ENCODE measurements at regions not wholly inside any gene's neighbourhood (a gene's known extent, or its start where the extent isn't known, plus 50 kb on each side); places are given as distances from the start of the nearest gene placed in this dataset.

DNA sequence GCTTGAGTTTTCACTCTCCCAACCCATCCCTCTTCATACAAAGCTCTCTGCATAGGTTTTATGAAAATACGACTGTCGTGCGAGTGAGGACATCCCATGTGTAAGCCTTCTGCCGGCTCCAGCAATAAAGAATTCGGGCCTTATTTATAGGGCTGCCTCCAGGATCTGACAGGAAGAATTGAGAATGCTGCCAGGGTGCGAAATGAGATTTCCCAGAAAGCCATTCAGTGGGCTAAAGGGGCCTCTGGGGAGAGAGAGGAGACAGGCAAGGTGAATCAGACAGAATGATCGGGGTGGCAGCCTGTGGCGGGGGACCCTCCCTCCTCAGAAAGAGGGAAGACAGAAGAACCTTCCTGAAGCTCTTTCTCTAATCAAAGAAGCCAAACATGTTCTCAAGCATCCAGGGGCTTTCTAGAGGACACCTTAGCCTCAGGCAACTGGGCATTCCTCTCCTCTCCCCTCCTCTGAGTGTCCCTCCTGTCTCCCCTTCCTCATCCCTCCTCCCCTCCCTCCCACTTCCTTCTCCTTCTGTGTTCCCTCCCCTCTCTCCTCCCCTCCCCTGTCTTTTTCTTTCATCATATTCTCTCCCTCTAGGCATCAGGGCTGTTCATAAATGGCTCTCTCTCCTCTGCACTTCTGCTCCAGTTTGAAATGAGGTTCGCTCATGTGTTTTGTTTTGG lies 410.9 kb downstream of the TYW1 start:
- H3K4me3 ChIP-seq (ENCODE audit: low read length), result no peak overlapping the region
- no peak overlapping the region for H2AFZ ChIP-seq (ENCODE audit: low read depth, low read length)
- H3K4me1 ChIP-seq (ENCODE audit: low read length), result no peaks in the 10 kb centered on the region
- no peaks in the 10 kb centered on the region for H3K9me3 ChIP-seq (ENCODE audit: insufficient read depth, low read length)
- H3K27ac ChIP-seq (ENCODE audit: low read length), result no peak overlapping the region
- H4K20me1 ChIP-seq (ENCODE audit: insufficient read depth, low read length), result no peaks in the 10 kb centered on the region
- H3K36me3 ChIP-seq (replicated peaks; ENCODE audit: low read depth, low read length), result no peaks in the 10 kb centered on the region
- TF ChIP-seq, protein P1, sequence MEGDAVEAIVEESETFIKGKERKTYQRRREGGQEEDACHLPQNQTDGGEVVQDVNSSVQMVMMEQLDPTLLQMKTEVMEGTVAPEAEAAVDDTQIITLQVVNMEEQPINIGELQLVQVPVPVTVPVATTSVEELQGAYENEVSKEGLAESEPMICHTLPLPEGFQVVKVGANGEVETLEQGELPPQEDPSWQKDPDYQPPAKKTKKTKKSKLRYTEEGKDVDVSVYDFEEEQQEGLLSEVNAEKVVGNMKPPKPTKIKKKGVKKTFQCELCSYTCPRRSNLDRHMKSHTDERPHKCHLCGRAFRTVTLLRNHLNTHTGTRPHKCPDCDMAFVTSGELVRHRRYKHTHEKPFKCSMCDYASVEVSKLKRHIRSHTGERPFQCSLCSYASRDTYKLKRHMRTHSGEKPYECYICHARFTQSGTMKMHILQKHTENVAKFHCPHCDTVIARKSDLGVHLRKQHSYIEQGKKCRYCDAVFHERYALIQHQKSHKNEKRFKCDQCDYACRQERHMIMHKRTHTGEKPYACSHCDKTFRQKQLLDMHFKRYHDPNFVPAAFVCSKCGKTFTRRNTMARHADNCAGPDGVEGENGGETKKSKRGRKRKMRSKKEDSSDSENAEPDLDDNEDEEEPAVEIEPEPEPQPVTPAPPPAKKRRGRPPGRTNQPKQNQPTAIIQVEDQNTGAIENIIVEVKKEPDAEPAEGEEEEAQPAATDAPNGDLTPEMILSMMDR (IDR thresholded peaks at IDR 0.05; ENCODE audit: low read depth, low read length), result no peak
- TF ChIP-seq EZH2phosphoT487 (IDR thresholded peaks at IDR 0.05; ENCODE audit: low read depth), result no peak
- H3K9ac ChIP-seq (ENCODE audit: low read length), result no peak overlapping the region
- H3K27me3 ChIP-seq (ENCODE audit: low read depth, low read length), result no peaks in the 10 kb centered on the region
- H3K79me2 ChIP-seq (ENCODE audit: low read length), result no peaks in the 10 kb centered on the region
- H3K4me2 ChIP-seq (ENCODE audit: low read length), result no peak overlapping the region

GRCh38 chr7:67408109-67408508 lies 411.5 kb downstream of the TYW1 start:
- no peak overlapping the region for H3K9ac ChIP-seq (ENCODE audit: low read length)

GRCh38 chr7:67413670-67414069 lies 417.0 kb downstream of the TYW1 start:
- no peaks in the 10 kb centered on the region for H3K79me2 ChIP-seq (ENCODE audit: low read length)
- no peak overlapping the region for H3K4me2 ChIP-seq (ENCODE audit: low read length)
- H3K4me3 ChIP-seq (ENCODE audit: low read length), result no peak overlapping the region
- no peaks in the 10 kb centered on the region for H3K27me3 ChIP-seq (ENCODE audit: low read depth, low read length)
- no peak overlapping the region for H3K9ac ChIP-seq (ENCODE audit: low read length)
- no peaks in the 10 kb centered on the region for H3K9me3 ChIP-seq (ENCODE audit: insufficient read depth, low read length)
- H3K27ac ChIP-seq (ENCODE audit: low read length), result no peak overlapping the region
- TF ChIP-seq EZH2phosphoT487 (IDR thresholded peaks at IDR 0.05; ENCODE audit: low read depth), result no peak
- TF ChIP-seq, protein P1 (IDR thresholded peaks at IDR 0.05; ENCODE audit: low read depth, low read length), result no peak
- H2AFZ ChIP-seq (ENCODE audit: low read depth, low read length), result no peak overlapping the region
- H3K4me1 ChIP-seq (ENCODE audit: low read length), result no peaks in the 10 kb centered on the region
- H3K36me3 ChIP-seq (replicated peaks; ENCODE audit: low read depth, low read length), result no peaks in the 10 kb centered on the region
- H4K20me1 ChIP-seq (ENCODE audit: insufficient read depth, low read length), result no peaks in the 10 kb centered on the region

More at GRCh38 chr7:67408109-67408508, 411.5 kb downstream of the TYW1 start:
- Histone ChIP-seq H2AFZ (ENCODE audit: low read depth, low read length) (no peak overlapping the region), H3K4me3 (ENCODE audit: low read length) (no peak overlapping the region), H3K36me3 (replicated peaks; ENCODE audit: low read depth, low read length) (no peaks in the 10 kb centered on the region), H3K27me3 (ENCODE audit: low read depth, low read length) (no peaks in the 10 kb centered on the region), H3K9me3 (ENCODE audit: insufficient read depth, low read length) (no peaks in the 10 kb centered on the region), H3K4me1 (ENCODE audit: low read length) (no peaks in the 10 kb centered on the region), H3K79me2 (ENCODE audit: low read length) (no peaks in the 10 kb centered on the region), H3K4me2 (ENCODE audit: low read length) (no peak overlapping the region), H4K20me1 (ENCODE audit: insufficient read depth, low read length) (no peaks in the 10 kb centered on the region), H3K27ac (ENCODE audit: low read length) (no peak overlapping the region)
- TF ChIP-seq EZH2phosphoT487 (IDR thresholded peaks at IDR 0.05; ENCODE audit: low read depth), result no peak
- TF ChIP-seq, protein P1 (IDR thresholded peaks at IDR 0.05; ENCODE audit: low read depth, low read length), result no peak

DNA sequence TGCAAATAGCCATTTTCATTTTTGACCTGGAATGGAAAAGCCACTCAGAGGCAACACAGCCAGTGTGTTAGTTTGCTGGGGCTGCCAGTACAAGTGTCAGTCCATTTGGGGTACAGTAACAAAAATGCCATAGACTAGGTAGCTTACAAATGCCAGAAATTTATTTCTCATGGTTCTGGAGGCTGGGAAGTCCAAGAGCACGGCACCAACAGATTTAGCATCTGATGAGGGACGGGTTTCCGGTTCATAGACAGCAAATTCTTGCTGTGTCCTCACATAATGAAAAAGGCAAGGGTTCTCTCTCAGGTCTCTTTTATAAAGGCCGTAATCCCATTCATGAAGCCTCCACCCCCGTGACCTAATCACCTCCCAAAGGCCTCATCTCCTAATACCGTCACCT lies 418.2 kb downstream of the TYW1 start:
- no peaks in the 10 kb centered on the region for H4K20me1 ChIP-seq (ENCODE audit: insufficient read depth, low read length)
- no peaks in the 10 kb centered on the region for H3K4me1 ChIP-seq (ENCODE audit: low read length)
- H3K4me3 ChIP-seq (ENCODE audit: low read length), result no peak overlapping the region
- TF ChIP-seq, protein P1 (IDR thresholded peaks at IDR 0.05; ENCODE audit: low read depth, low read length), result no peak
- TF ChIP-seq EZH2phosphoT487 (IDR thresholded peaks at IDR 0.05; ENCODE audit: low read depth), result no peak
- H3K27me3 ChIP-seq (ENCODE audit: low read depth, low read length), result no peaks in the 10 kb centered on the region
- no peak overlapping the region for H3K9ac ChIP-seq (ENCODE audit: low read length)
- no peak overlapping the region for H3K4me2 ChIP-seq (ENCODE audit: low read length)
- H3K9me3 ChIP-seq (ENCODE audit: insufficient read depth, low read length), result no peaks in the 10 kb centered on the region
- H3K36me3 ChIP-seq (replicated peaks; ENCODE audit: low read depth, low read length), result no peaks in the 10 kb centered on the region
- no peak overlapping the region for H2AFZ ChIP-seq (ENCODE audit: low read depth, low read length)
- H3K79me2 ChIP-seq (ENCODE audit: low read length), result no peaks in the 10 kb centered on the region
- H3K27ac ChIP-seq (ENCODE audit: low read length), result no peak overlapping the region

All from OCI-LY3 (cell line).